ENCODE measurements at regions not wholly inside any gene's neighbourhood (a gene's known extent, or its start where the extent isn't known, plus 50 kb on each side); places are given as distances from the start of the nearest gene placed in this dataset.
"Not testable (repeated sequence)": the region's sequence is repeated elsewhere in the genome, so short reads cannot be mapped to it uniquely, and the experiment has no call there.

- DNase-seq = not testable (repeated sequence)
Measured at GRCh38 chr1:148049115-148049496, 103.0 kb downstream of the NBPF11 start.

GRCh38 chr1:148048423-148049114 lies 103.5 kb downstream of the NBPF11 start:
- peak; percentile 14 for DNase-seq

GRCh38 chr1:148045872-148046271 lies 106.2 kb downstream of the NBPF11 start:
- not testable (repeated sequence) for DNase-seq

- DNase-seq = not testable (repeated sequence)
Measured at GRCh38 chr1:148044495-148044894, 107.6 kb downstream of the NBPF11 start.
